BLaER1 treated with 17β-estradiol and CSF1 and Interleukin-3, amounts not matched to agents 10 nM and 100 nM (cell line): ENCODE measurements at regions not wholly inside any gene's neighbourhood (a gene's known extent, or its start where the extent isn't known, plus 50 kb on each side); places are given as distances from the start of the nearest gene placed in this dataset.

Experiments
- H3K27ac ChIP-seq, 11 experiments: shearing (Covaris generic); formaldehyde crosslinking; 2 replicates each; pipeline ENCODE4 v1.8.1; 2022
- H3K27me3 ChIP-seq, 11 experiments: shearing (Covaris generic); formaldehyde crosslinking; 2 replicates each; pipeline ENCODE4 v1.8.1; 2022
- H3K36me3 ChIP-seq, 11 experiments: shearing (Covaris generic); formaldehyde crosslinking; 2 replicates each; pipeline ENCODE4 v1.8.1; 2022
- H3K4me1 ChIP-seq, 10 experiments: shearing (Covaris generic); formaldehyde crosslinking; 2 replicates each; pipeline ENCODE4 v1.8.1; 2022
- H3K4me2 ChIP-seq, 11 experiments: shearing (Covaris generic); formaldehyde crosslinking; 2 replicates each; pipeline ENCODE4 v1.8.1; 2022
- H3K4me3 ChIP-seq, 10 experiments: shearing (Covaris generic); formaldehyde crosslinking; 2 replicates each; pipeline ENCODE4 v1.8.1; 2022
- H3K9ac ChIP-seq, 11 experiments: shearing (Covaris generic); formaldehyde crosslinking; 2 replicates each; pipeline ENCODE4 v1.8.1; 2022
- H3K9me3 ChIP-seq, 11 experiments: shearing (Covaris generic); formaldehyde crosslinking; replicated peaks in 1 of 11; 2 replicates each; pipeline ENCODE4 v1.8.1; 2022
- H4K20me1 ChIP-seq, 11 experiments: shearing (Covaris generic); formaldehyde crosslinking; 2 replicates each; pipeline ENCODE4 v1.8.1; 2022
- Cebpa-rat ChIP-seq, 11 experiments: shearing (Covaris generic); IDR thresholded peaks; 2 replicates each; pipeline ENCODE4 v1.8.1; 2022

DNA sequence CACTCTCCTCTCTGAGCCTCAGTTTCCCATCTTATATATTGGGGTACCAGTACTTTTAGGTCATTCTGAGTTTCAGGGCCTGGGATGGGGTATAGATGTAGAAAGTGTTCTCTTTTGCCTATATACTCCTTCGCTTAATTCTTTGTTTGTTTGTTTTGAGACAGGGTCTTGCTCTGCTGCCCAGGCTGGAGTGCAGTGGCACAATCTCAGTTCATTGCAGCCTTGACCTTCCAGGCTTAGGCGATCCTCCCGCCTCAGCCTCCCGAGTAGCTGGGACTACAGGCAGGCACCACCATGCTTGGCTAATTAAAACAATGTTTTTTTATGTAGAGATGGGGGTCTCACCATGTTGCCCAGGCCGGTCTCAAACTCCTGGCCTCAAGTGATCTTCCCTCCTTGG, 152.1 kb downstream of the AACS start:
- no peak for TF ChIP-seq Cebpa-rat (IDR thresholded peaks at IDR 0.05)

GRCh38 chr12:125218952-125219351, 153.7 kb downstream of the AACS start:
- Histone ChIP-seq H3K9ac (no peak overlapping the region), H3K9me3 (peaks cover 0 to 20% (median 8%) of the 10 kb centered on the region in 11 experiments; a peak in 11 of 22 replicates), H3K4me2 (peak overlapping the region in 2 of 11 experiments; percentile 15 to 16; a peak in 2 of 22 replicates), H3K4me1 (peaks cover 5 to 42% (median 19%) of the 10 kb centered on the region in 10 experiments; a peak in 17 of 20 replicates), H3K36me3 (no peaks in the 10 kb centered on the region), H3K4me3 (no peak overlapping the region), H3K27me3 (peaks cover 0 to 79% (median 0%) of the 10 kb centered on the region in 11 experiments; a peak in 5 of 22 replicates), H3K27ac (no peak overlapping the region), H4K20me1 (no peaks in the 10 kb centered on the region; a peak in 1 of 22 replicates)
- peak in 4 of 11 experiments; percentile 13 to 62 (median 18); a peak in 3 of 22 replicates for TF ChIP-seq Cebpa-rat (IDR thresholded peaks at IDR 0.05)

More for the DNA sequence above, 152.1 kb downstream of the AACS start:
- Histone ChIP-seq H3K27ac (no peak overlapping the region), H3K27me3 (peaks cover 0 to 78% (median 0%) of the 10 kb centered on the region in 11 experiments; a peak in 5 of 22 replicates), H3K9ac (no peak overlapping the region), H3K9me3 (peaks cover 0 to 20% (median 8%) of the 10 kb centered on the region in 11 experiments; a peak in 10 of 22 replicates), H3K4me2 (no peak overlapping the region), H3K4me3 (no peak overlapping the region), H3K36me3 (no peaks in the 10 kb centered on the region), H4K20me1 (no peaks in the 10 kb centered on the region; a peak in 1 of 22 replicates), H3K4me1 (peaks cover 0 to 25% (median 4%) of the 10 kb centered on the region in 10 experiments; a peak in 10 of 20 replicates)

DNA sequence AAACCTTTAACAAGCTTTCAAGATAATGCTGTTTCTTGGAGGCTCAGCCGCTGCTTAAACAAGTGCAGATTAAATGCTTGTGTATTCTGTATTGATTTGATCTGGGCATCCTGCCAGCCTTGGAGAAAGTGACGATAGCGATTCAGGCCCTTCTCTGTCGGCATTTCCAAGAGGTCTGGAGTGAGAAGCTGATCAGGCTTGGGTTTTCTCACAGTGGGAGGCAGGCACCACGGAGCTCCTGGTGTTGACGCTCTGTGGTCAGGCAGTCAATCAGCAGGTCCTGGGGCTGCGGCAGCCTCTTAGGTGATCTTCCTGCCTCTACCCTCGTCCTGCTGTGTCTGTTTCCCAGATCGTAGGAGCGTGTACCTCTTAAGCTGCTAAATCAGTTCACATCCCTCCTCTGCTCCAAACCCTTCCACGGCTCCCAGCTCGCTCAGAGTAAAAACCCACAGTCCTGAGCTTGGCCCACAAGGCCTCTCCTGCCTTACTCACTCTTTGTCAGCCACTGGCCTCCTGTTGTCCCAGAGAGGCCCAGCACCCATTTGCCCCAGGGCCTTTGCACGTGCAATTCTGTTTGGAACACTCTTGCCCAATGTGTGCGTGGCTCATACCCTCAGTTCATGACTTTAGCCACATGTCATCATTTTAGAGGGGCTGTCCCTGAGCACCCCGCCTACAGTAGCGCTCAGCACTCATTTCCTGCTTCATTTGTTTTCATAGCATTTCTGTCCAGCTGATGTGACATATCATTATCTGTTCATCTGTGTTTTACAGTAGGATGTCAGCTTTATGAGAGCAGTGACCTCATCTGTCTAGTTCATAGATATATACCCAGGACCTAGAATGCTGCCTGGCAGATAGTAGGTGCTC, 155.4 kb downstream of the AACS start:
- H3K36me3 ChIP-seq, result no peaks in the 10 kb centered on the region

GRCh38 chr12:125221602-125222001, 156.4 kb downstream of the AACS start:
- no peak overlapping the region for H3K4me3 ChIP-seq
- peaks cover 5 to 45% (median 19%) of the 10 kb centered on the region in 10 experiments; a peak in 17 of 20 replicates for H3K4me1 ChIP-seq
- H3K36me3 ChIP-seq, result no peaks in the 10 kb centered on the region
- H3K9me3 ChIP-seq, result peaks cover 0 to 11% (median 0%) of the 10 kb centered on the region in 11 experiments; a peak in 7 of 22 replicates
- no peak overlapping the region for H3K4me2 ChIP-seq
- TF ChIP-seq Cebpa-rat (IDR thresholded peaks at IDR 0.05), result no peak
- no peak overlapping the region for H3K27ac ChIP-seq
- no peaks in the 10 kb centered on the region; a peak in 1 of 22 replicates for H4K20me1 ChIP-seq
- H3K27me3 ChIP-seq, result peaks cover 0 to 78% (median 0%) of the 10 kb centered on the region in 11 experiments; a peak in 5 of 22 replicates
- no peak overlapping the region for H3K9ac ChIP-seq

More for the DNA sequence above, 155.4 kb downstream of the AACS start:
- Histone ChIP-seq H3K9me3 (peaks cover 0 to 10% (median 0%) of the 10 kb centered on the region in 11 experiments; a peak in 7 of 22 replicates), H3K4me3 (no peak overlapping the region), H4K20me1 (no peaks in the 10 kb centered on the region; a peak in 1 of 22 replicates), H3K9ac (no peak overlapping the region), H3K27ac (no peak overlapping the region), H3K27me3 (peaks cover 0 to 79% (median 0%) of the 10 kb centered on the region in 11 experiments; a peak in 5 of 22 replicates), H3K4me1 (peaks cover 5 to 45% (median 19%) of the 10 kb centered on the region in 10 experiments; a peak in 17 of 20 replicates), H3K4me2 (0 out of 22 replicates have a peak overlapping the region, but pooled peaks of 1 of the 11 experiments have one; percentile 16)
- TF ChIP-seq Cebpa-rat (IDR thresholded peaks at IDR 0.05), result no peak

DNA sequence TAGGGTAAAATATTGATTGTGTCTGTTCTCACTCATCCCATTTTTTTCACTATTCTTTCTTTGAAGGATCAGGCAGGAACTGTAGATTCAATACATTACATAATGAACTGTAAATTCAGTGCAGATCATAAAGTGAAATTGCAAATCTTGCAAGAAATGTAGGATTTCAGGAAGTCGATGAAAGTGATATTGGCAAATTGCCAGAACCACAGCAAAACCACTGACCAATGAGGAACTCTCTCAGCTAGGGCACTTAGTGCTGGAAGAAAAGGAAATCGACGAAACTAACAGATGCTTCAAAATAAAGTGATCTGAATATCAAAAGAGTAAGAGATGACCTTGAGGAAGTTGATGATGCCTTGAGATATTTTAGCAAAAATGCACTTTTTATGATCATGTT, 157.6 kb downstream of the AACS start:
- Histone ChIP-seq H3K4me1 (peaks cover 5 to 45% (median 19%) of the 10 kb centered on the region in 10 experiments; a peak in 17 of 20 replicates), H3K27me3 (peaks cover 0 to 83% (median 0%) of the 10 kb centered on the region in 11 experiments; a peak in 5 of 22 replicates), H3K4me2 (peak overlapping the region in 9 of 11 experiments; percentile 2 to 71 (median 31); a peak in 13 of 22 replicates), H3K9ac (no peak overlapping the region), H3K4me3 (no peak overlapping the region), H3K9me3 (peaks cover 0 to 11% (median 0%) of the 10 kb centered on the region in 11 experiments; a peak in 7 of 22 replicates), H4K20me1 (no peaks in the 10 kb centered on the region; a peak in 1 of 22 replicates), H3K36me3 (no peaks in the 10 kb centered on the region), H3K27ac (no peak overlapping the region)
- TF ChIP-seq Cebpa-rat (IDR thresholded peaks at IDR 0.05), result no peak

DNA sequence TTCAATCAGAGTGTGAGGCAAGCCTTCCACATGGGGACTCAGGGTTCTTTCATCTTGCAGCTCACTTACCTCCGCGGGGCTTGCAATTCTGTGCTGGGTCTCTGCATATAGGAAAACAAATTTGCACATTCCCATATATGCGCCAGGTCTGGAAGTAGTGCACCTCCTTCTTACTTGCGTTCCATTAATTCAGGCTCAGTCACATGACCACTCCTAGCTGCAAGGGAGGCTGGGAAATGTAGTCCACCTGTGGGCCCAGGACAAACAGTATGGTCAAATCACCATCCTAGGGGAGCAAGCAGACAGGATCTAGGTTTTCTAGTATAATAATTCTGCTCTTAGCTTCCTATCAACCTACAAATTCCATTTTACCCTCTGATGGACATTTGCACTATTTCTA, 160.4 kb downstream of the AACS start:
- H3K4me1 ChIP-seq, result peaks cover 5 to 23% (median 15%) of the 10 kb centered on the region in 10 experiments; a peak in 17 of 20 replicates
- no peak overlapping the region for H3K4me3 ChIP-seq
- no peak overlapping the region for H3K27ac ChIP-seq
- TF ChIP-seq Cebpa-rat (IDR thresholded peaks at IDR 0.05), result no peak
- no peak overlapping the region for H3K4me2 ChIP-seq
- no peaks in the 10 kb centered on the region for H3K36me3 ChIP-seq
- H3K9ac ChIP-seq, result no peak overlapping the region
- H3K27me3 ChIP-seq, result peaks cover 0 to 75% (median 0%) of the 10 kb centered on the region in 11 experiments; a peak in 4 of 22 replicates
- H4K20me1 ChIP-seq, result no peaks in the 10 kb centered on the region; a peak in 1 of 22 replicates
- peaks cover 0 to 10% (median 0%) of the 10 kb centered on the region in 11 experiments; a peak in 7 of 22 replicates for H3K9me3 ChIP-seq

DNA sequence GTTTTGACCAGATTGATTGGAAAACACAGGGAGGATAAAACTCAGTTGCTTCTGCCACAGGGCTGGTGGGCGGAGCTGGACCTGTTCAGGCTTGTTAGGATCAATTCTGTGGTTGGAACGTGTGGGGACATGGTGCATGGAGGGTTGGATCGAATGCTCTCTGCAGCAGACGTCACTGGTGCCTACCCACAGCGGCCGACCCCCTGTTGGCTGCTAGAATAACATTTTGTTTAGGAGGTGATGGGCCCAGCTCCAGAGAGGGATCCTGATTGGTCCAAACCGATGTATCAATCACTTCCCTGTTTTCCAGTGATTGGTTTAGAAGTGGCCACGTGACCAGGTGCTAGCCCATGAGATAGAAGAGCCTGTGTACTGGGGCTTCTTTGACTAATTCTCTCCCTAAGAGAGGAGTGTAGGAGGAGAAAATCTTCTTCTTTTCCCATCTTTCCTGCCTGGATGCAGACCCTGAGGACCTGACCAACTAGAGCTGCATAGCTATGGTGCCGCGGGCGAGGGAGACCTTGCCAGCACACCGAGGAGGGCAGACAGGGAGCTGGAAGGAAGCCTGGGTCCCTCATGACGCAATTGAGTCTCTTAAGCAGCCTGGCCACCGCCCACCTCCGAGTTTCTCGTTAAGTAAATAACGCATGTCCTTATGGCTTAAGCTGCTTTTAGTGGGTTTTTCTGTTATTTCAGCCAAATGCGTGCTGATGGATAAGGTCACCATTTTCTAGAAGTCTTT, 163.5 kb downstream of the AACS start:
- H3K36me3 ChIP-seq, result no peaks in the 10 kb centered on the region
- no peak for TF ChIP-seq Cebpa-rat (IDR thresholded peaks at IDR 0.05)
- H3K27me3 ChIP-seq, result peaks cover 0 to 68% (median 0%) of the 10 kb centered on the region in 11 experiments; a peak in 4 of 22 replicates
- H3K4me3 ChIP-seq, result no peak overlapping the region
- H3K4me2 ChIP-seq, result no peak overlapping the region
- H4K20me1 ChIP-seq, result no peaks in the 10 kb centered on the region
- no peak overlapping the region for H3K9ac ChIP-seq
- peaks cover 0 to 16% (median 2%) of the 10 kb centered on the region in 10 experiments; a peak in 14 of 20 replicates for H3K4me1 ChIP-seq
- no peak overlapping the region for H3K27ac ChIP-seq
- peaks cover 0 to 10% (median 0%) of the 10 kb centered on the region in 11 experiments; a peak in 5 of 22 replicates for H3K9me3 ChIP-seq

DNA sequence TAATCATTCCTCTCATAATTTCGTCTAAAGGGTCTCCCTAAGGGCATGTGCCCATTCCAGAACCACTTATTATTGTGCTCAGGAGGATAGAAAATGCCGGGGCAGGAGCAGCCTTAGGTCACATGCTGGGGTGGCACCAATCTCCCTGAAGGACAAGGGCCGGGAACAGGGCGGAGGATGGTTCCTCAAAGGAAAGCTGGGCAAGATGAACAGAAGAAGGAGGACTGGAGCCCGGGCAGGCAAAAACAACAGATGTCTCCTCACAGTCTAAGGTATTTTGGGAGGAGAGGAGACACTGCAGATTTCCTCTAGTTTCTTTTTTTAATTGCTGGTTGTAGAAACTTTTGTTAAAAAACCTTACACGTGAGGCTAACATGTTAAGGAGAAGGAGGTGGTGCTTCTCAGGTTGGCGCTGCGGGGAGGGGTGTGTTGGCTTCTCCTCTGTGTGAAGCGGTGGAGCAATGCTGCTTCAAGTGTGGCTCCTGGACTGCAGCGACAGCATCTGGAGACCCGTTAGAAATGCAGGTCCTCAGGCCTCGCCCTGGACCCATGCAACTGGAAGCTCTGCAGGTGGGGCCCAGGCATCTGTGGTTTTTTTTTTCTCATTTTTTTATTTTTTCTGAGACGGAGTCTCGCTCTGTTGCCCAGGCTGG, 164.8 kb downstream of the AACS start:
- no peak overlapping the region for H3K4me3 ChIP-seq
- H4K20me1 ChIP-seq, result no peaks in the 10 kb centered on the region
- no peaks in the 10 kb centered on the region for H3K36me3 ChIP-seq
- peaks cover 0 to 17% (median 0%) of the 10 kb centered on the region in 10 experiments; a peak in 7 of 20 replicates for H3K4me1 ChIP-seq
- H3K27me3 ChIP-seq, result peaks cover 0 to 56% (median 0%) of the 10 kb centered on the region in 11 experiments; a peak in 4 of 22 replicates
- TF ChIP-seq Cebpa-rat (IDR thresholded peaks at IDR 0.05), result no peak
- H3K27ac ChIP-seq, result no peak overlapping the region
- H3K4me2 ChIP-seq, result no peak overlapping the region
- H3K9me3 ChIP-seq, result peaks cover 0 to 7% (median 0%) of the 10 kb centered on the region in 11 experiments; a peak in 3 of 22 replicates
- no peak overlapping the region for H3K9ac ChIP-seq
